Neuronal stem cell (in vitro differentiated cells): ENCODE measurements at regions not wholly inside any gene's neighbourhood (a gene's known extent, or its start where the extent isn't known, plus 50 kb on each side); places are given as distances from the start of the nearest gene placed in this dataset.

Experiments used
- DNase-seq: peaks from one replicate; pipeline ENCODE4 v3.0.0-alpha.2; 2013; ENCODE audit warnings: low spot score
- H2AFZ ChIP-seq: one replicate; pipeline ENCODE4 v1.6.1; 2013; ENCODE audit warnings: mild to moderate bottlenecking, low read length, inconsistent platforms
- H2AK5ac ChIP-seq: 2 replicates; pipeline ENCODE4 v1.6.1; 2013; ENCODE audit warnings: low read depth, mild to moderate bottlenecking, inconsistent platforms, low read length, moderate library complexity, mixed read lengths
- H2BK120ac ChIP-seq: 2 replicates; pipeline ENCODE4 v1.6.1; 2013; ENCODE audit warnings: low read depth, mild to moderate bottlenecking, inconsistent platforms, low read length, moderate library complexity, mixed read lengths
- H2BK12ac ChIP-seq: one replicate; pipeline ENCODE4 v1.6.1; 2013; ENCODE audit warnings: low read length, inconsistent platforms
- H2BK15ac ChIP-seq: 2 replicates; pipeline ENCODE4 v1.6.1; 2013; ENCODE audit warnings: mild to moderate bottlenecking, low read length, inconsistent platforms, mixed read lengths
- H2BK5ac ChIP-seq: one replicate; pipeline ENCODE4 v1.6.1; 2013; ENCODE audit warnings: inconsistent platforms, mild to moderate bottlenecking, low read length, moderate library complexity
- H3K14ac ChIP-seq: one replicate; pipeline ENCODE4 v1.6.1; 2013; ENCODE audit warnings: low read length, inconsistent platforms
- H3K18ac ChIP-seq: 2 replicates; pipeline ENCODE4 v1.6.1; 2013; ENCODE audit warnings: low read length, inconsistent platforms
- H3K23ac ChIP-seq: 2 replicates; pipeline ENCODE4 v1.6.1; 2013; ENCODE audit warnings: low read depth, mild to moderate bottlenecking, mixed read lengths, low read length, inconsistent platforms; ENCODE audit not compliant: poor library complexity
- H3K27ac ChIP-seq: replicated peaks from 3 replicates; pipeline ENCODE4 v1.5.1; 2013; ENCODE audit warnings: low read length, inconsistent platforms
- H3K27me3 ChIP-seq, 3 experiments: 2 replicates each; pipeline ENCODE4 v1.6.1; 2013; ENCODE audit warnings: low read length in 3 of 3, mild to moderate bottlenecking in 2 of 3, inconsistent platforms in 1 of 3, low read depth in 1 of 3, mixed read lengths in 1 of 3, moderate library complexity in 1 of 3; ENCODE audit not compliant: control insufficient read depth in 3 of 3, insufficient read depth in 3 of 3
- H3K36me3 ChIP-seq, 2 donors: replicated peaks in 1 of 2; 2 replicates each; pipeline ENCODE4 v1.6.1; 2013; ENCODE audit warnings: low read length in 2 of 2; ENCODE audit not compliant: control insufficient read depth in 2 of 2, insufficient read depth in 2 of 2
- H3K4ac ChIP-seq: 2 replicates; pipeline ENCODE4 v1.6.1; 2013; ENCODE audit warnings: inconsistent platforms, mild to moderate bottlenecking, low read length, moderate library complexity
- H3K4me1 ChIP-seq, 2 donors: 1 replicate in 1 of 2; 2 replicates in 1 of 2; pipeline ENCODE4 v1.6.1; 2013; ENCODE audit warnings: low read length in 2 of 2, low read depth in 1 of 2; ENCODE audit not compliant: control insufficient read depth in 2 of 2, insufficient read depth in 1 of 2
- H3K4me2 ChIP-seq: one replicate; pipeline ENCODE4 v1.6.1; 2013; ENCODE audit warnings: mild to moderate bottlenecking, low read length, inconsistent platforms; ENCODE audit not compliant: insufficient read depth, poor library complexity, severe bottlenecking
- H3K4me3 ChIP-seq, 2 donors: 2 replicates each; pipeline ENCODE4 v1.5.1; 2013; ENCODE audit warnings: low read length in 2 of 2, mild to moderate bottlenecking in 2 of 2, inconsistent platforms in 1 of 2, moderate library complexity in 1 of 2
- H3K79me1 ChIP-seq: one replicate; pipeline ENCODE4 v1.6.1; 2013; ENCODE audit warnings: low read depth, mild to moderate bottlenecking, inconsistent platforms, low read length, moderate library complexity
- H3K9ac ChIP-seq: one replicate; pipeline ENCODE4 v1.6.1; 2013; ENCODE audit warnings: mild to moderate bottlenecking, low read depth, low read length, inconsistent platforms; ENCODE audit not compliant: poor library complexity
- H3K9me3 ChIP-seq, 2 donors: replicated peaks in 1 of 2; 2 replicates each; pipeline versions ENCODE3 to v1.6.1; 2013; ENCODE audit warnings: low read length in 2 of 2, mild to moderate bottlenecking in 2 of 2, inconsistent platforms in 1 of 2, low read depth in 1 of 2, mixed read lengths in 1 of 2, moderate library complexity in 1 of 2; ENCODE audit not compliant: control insufficient read depth in 2 of 2, insufficient read depth in 1 of 2
- H4K8ac ChIP-seq: one replicate; pipeline ENCODE4 v1.6.1; 2013; ENCODE audit warnings: low read depth, mild to moderate bottlenecking, inconsistent platforms, low read length, moderate library complexity
- H4K91ac ChIP-seq: one replicate; pipeline ENCODE4 v1.6.1; 2013; ENCODE audit warnings: low read length, low read depth, mild to moderate bottlenecking, inconsistent platforms; ENCODE audit not compliant: poor library complexity
- WGBS, 2 donors: extraction: QIAGEN DNeasy Blood & Tissue Kit; methylation state at CpG; one replicate each; pipeline ENCODE4 v1.1.7; 2013; ENCODE audit warnings: missing lambda C conversion rate in 2 of 2, mixed read lengths in 1 of 2; ENCODE audit not compliant: insufficient read length in 2 of 2, insufficient replicate concordance in 1 of 2; ENCODE audit errors: extremely low coverage in 2 of 2; 5-methylcytosine and 5-hydroxymethylcytosine counted together

GRCh38 chr6:105872249-105872648 is 213.9 kb upstream of the PRDM1 start:
- Histone ChIP-seq H4K8ac (no peak overlapping the region), H2BK12ac (no peak overlapping the region), H3K27me3 (no peaks in the 10 kb centered on the region), H3K79me1 (no peaks in the 10 kb centered on the region), H3K9ac (no peak overlapping the region), H3K9me3 (no peaks in the 10 kb centered on the region), H2AK5ac (no peak overlapping the region), H3K4ac (no peak overlapping the region), H3K36me3 (no peaks in the 10 kb centered on the region), H2BK15ac (no peak overlapping the region), H2BK5ac (no peak overlapping the region), H4K91ac (no peak overlapping the region), H3K18ac (no peak overlapping the region), H3K4me2 (no peak overlapping the region), H2BK120ac (no peak overlapping the region), H3K4me3 (no peak overlapping the region), H3K14ac (no peak overlapping the region), H2AFZ (no peak overlapping the region), H3K27ac (no peak overlapping the region), H3K23ac (no peak overlapping the region), H3K4me1 (peaks cover 0 to 1% of the 10 kb centered on the region in 2 donors)
- no peak for DNase-seq
- WGBS, 2 donors: no CpG with 5 or more reads among the region's 4 CpGs

GRCh38 chr6:105871542-105871941 is 214.6 kb upstream of the PRDM1 start:
- H3K4me2 ChIP-seq: no peak overlapping the region
- no peak overlapping the region for H2AFZ ChIP-seq
- no peaks in the 10 kb centered on the region for H3K36me3 ChIP-seq

GRCh38 chr6:105869835-105870440 is 216.2 kb upstream of the PRDM1 start:
- WGBS, 2 donors: no CpG with 5 or more reads among the region's 5 CpGs

More at GRCh38 chr6:105871542-105871941, 214.6 kb upstream of the PRDM1 start:
- Histone ChIP-seq H3K4ac (no peak overlapping the region), H3K27me3 (no peaks in the 10 kb centered on the region), H3K18ac (no peak overlapping the region), H2BK5ac (no peak overlapping the region), H3K9ac (no peak overlapping the region), H3K4me3 (no peak overlapping the region), H3K27ac (no peak overlapping the region), H3K23ac (no peak overlapping the region), H3K4me1 (peaks cover 0 to 1% of the 10 kb centered on the region in 2 donors), H3K9me3 (no peaks in the 10 kb centered on the region), H2BK120ac (no peak overlapping the region), H2BK15ac (no peak overlapping the region), H2BK12ac (no peak overlapping the region), H3K79me1 (no peaks in the 10 kb centered on the region), H4K8ac (no peak overlapping the region), H3K14ac (no peak overlapping the region), H4K91ac (no peak overlapping the region), H2AK5ac (no peak overlapping the region)
- DNase-seq: no peak
- WGBS, 2 donors: no CpG with 5 or more reads among the region's 5 CpGs

GRCh38 chr6:105868823-105869460 is 217.2 kb upstream of the PRDM1 start:
- Histone ChIP-seq H2AK5ac (no peak overlapping the region), H2AFZ (no peak overlapping the region), H3K9ac (no peak overlapping the region), H3K4ac (no peak overlapping the region), H3K4me1 (peaks cover 0 to 1% of the 10 kb centered on the region in 2 donors), H2BK15ac (no peak overlapping the region), H4K8ac (no peak overlapping the region), H2BK120ac (no peak overlapping the region), H2BK5ac (no peak overlapping the region), H3K14ac (no peak overlapping the region), H3K79me1 (no peaks in the 10 kb centered on the region), H3K36me3 (no peaks in the 10 kb centered on the region), H3K9me3 (no peaks in the 10 kb centered on the region), H4K91ac (no peak overlapping the region), H3K4me2 (no peak overlapping the region), H3K4me3 (no peak overlapping the region), H3K27ac (no peak overlapping the region), H3K27me3 (no peaks in the 10 kb centered on the region), H3K18ac (no peak overlapping the region), H2BK12ac (no peak overlapping the region), H3K23ac (no peak overlapping the region)
- no peak for DNase-seq
- WGBS, 2 donors: no CpG with 5 or more reads among the region's 2 CpGs

More at GRCh38 chr6:105869835-105870440, 216.2 kb upstream of the PRDM1 start:
- Histone ChIP-seq H3K36me3 (no peaks in the 10 kb centered on the region), H2BK15ac (no peak overlapping the region), H3K9ac (no peak overlapping the region), H3K14ac (no peak overlapping the region), H3K4ac (no peak overlapping the region), H3K4me1 (peaks cover 0 to 1% of the 10 kb centered on the region in 2 donors), H2BK120ac (no peak overlapping the region), H4K91ac (no peak overlapping the region), H2AK5ac (no peak overlapping the region), H3K79me1 (no peaks in the 10 kb centered on the region), H3K9me3 (no peaks in the 10 kb centered on the region), H3K27ac (no peak overlapping the region), H2BK12ac (no peak overlapping the region), H3K23ac (no peak overlapping the region), H3K27me3 (no peaks in the 10 kb centered on the region), H4K8ac (no peak overlapping the region), H2AFZ (no peak overlapping the region), H3K4me3 (no peak overlapping the region), H3K4me2 (no peak overlapping the region), H3K18ac (no peak overlapping the region), H2BK5ac (no peak overlapping the region)
- no peak for DNase-seq
